ENCODE measurements at regions not wholly inside any gene's neighbourhood (a gene's known extent, or its start where the extent isn't known, plus 50 kb on each side); places are given as distances from the start of the nearest gene placed in this dataset.

DNA sequence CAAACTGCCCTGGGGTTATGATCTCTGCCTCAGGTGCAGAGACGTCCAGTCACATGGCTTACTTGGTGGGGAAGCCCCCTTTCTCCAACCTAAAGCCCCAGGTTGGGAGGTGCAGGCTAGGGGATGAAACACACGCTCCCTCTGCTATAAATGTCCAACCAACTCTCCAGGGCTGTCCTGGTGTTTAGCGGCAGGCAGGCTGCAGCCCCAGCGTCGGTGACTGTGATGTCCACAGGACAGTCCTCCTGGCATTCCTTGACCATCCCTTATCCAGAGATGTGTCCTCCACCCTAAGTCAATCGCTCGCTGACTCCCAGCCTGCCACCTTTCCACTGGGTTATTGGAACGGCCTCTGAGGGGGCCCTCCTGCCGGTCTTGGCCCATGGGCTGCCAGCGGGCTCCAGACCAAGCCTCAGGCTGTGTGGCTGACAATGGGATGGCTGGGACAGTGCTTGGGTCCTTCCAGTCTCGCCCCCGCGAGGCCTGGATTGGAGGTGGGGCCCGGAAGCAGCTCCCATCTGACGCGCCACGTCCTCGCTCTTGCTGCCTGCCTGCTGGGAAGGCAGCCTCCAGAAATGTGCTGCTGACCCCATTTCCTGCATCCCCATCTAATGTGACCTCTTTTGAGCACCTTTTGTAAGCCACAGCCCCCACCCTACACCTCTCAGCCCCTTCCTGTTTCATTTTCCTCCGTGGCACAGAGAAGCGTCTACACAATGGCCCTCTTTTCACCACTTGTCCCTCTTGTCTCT lies 60.8 kb upstream of the ADRA2C start:
- Histone ChIP-seq H3K4me1 (peaks cover 12% of the 10 kb centered on the region), H3K27me3 (no peaks in the 10 kb centered on the region), H3K27ac (no peak overlapping the region), H3K9me3 (no peaks in the 10 kb centered on the region), H3K4me3 (no peak overlapping the region), H3K36me3 (replicated peaks in 1 of 2; ENCODE audit: insufficient read depth in 1 of 2, low read depth in 2 of 2) (no peaks in the 10 kb centered on the region)
- DNase-seq: peak in 1 of 4 donors; percentile 8
- intact Hi-C loops (cut with DNase I): no loop called here
- ATAC-seq: no peak
- no peak for TF ChIP-seq POLR2A (IDR thresholded peaks at IDR 0.05)
- TF ChIP-seq CTCF (IDR thresholded peaks at IDR 0.05): no peak
- WGBS, 2 donors: 66 to 69% methylated on average over 19 to 20 of the region's 20 CpGs

DNA sequence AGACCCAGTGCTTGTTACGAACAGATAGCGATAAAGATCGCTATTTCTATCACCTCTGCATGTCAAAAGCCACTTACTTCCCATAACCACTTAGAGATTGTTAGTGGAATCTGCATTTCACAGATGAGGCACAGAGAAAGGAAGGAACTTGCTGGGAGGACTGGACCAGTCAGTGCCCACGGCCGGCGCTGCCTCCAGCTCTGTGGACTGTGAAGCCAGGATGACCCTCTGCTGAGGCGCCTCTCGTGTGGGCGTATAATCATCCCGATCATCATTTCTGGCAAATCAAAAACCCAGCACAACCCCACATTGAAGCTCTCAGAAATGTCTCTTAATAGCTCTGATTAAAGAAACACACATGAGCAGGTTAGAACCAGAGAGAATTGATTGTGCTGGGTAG lies 61.5 kb upstream of the ADRA2C start:
- no peak for TF ChIP-seq POLR2A (IDR thresholded peaks at IDR 0.05)
- TF ChIP-seq CTCF (IDR thresholded peaks at IDR 0.05): no peak
- Histone ChIP-seq H3K36me3 (replicated peaks in 1 of 2; ENCODE audit: insufficient read depth in 1 of 2, low read depth in 2 of 2) (no peaks in the 10 kb centered on the region), H3K9me3 (no peaks in the 10 kb centered on the region), H3K4me1 (peaks cover 6% of the 10 kb centered on the region), H3K27me3 (no peaks in the 10 kb centered on the region), H3K27ac (no peak overlapping the region), H3K4me3 (no peak overlapping the region)
- intact Hi-C loops (cut with DNase I): no loop called here
- WGBS, 2 donors: 54 to 55% methylated on average over 10 of the region's 10 CpGs
- DNase-seq: no peak
- no peak for ATAC-seq

- DNase-seq (peak in 1 of 4 donors; percentile 9), ATAC-seq (no peak)
- no peak overlapping the region for H3K27ac ChIP-seq
- TF ChIP-seq CTCF (IDR thresholded peaks at IDR 0.05): no peak
- no peaks in the 10 kb centered on the region for H3K9me3 ChIP-seq
- WGBS, 2 donors: 18 to 43% methylated on average over 25 to 29 of the region's 29 CpGs
- no peak overlapping the region for H3K4me3 ChIP-seq
- H3K27me3 ChIP-seq: no peaks in the 10 kb centered on the region
- peaks cover 6% of the 10 kb centered on the region for H3K4me1 ChIP-seq
- no peaks in the 10 kb centered on the region for H3K36me3 ChIP-seq (replicated peaks in 1 of 2; ENCODE audit: insufficient read depth in 1 of 2, low read depth in 2 of 2)
- intact Hi-C loops (cut with DNase I): no loop called here
Observed at GRCh38 chr4:3703677-3704521, 62.3 kb upstream of the ADRA2C start.

GRCh38 chr4:3703343-3703676 lies 62.9 kb upstream of the ADRA2C start:
- H3K36me3 ChIP-seq (replicated peaks in 1 of 2; ENCODE audit: insufficient read depth in 1 of 2, low read depth in 2 of 2): no peaks in the 10 kb centered on the region
- no peak for TF ChIP-seq POLR2A (IDR thresholded peaks at IDR 0.05)
- no peak for TF ChIP-seq CTCF (IDR thresholded peaks at IDR 0.05)
- H3K4me1 ChIP-seq: peaks cover 6% of the 10 kb centered on the region
- H3K4me3 ChIP-seq: no peak overlapping the region
- DNase-seq (no peak), ATAC-seq (no peak)
- no peaks in the 10 kb centered on the region for H3K9me3 ChIP-seq
- H3K27me3 ChIP-seq: no peaks in the 10 kb centered on the region
- WGBS, 2 donors: 16 to 32% methylated on average over 4 to 5 of the region's 5 CpGs
- intact Hi-C loops (cut with DNase I): no loop called here
- no peak overlapping the region for H3K27ac ChIP-seq

Data from body of pancreas (tissue), 4 donors.